ENCODE measurements at regions not wholly inside any gene's neighbourhood (a gene's known extent, or its start where the extent isn't known, plus 50 kb on each side); places are given as distances from the start of the nearest gene placed in this dataset.

GRCh38 chr4:20376070-20376469, 124.4 kb downstream of the SLIT2 start:
- H3K9me3 Mint-ChIP-seq, result no peaks in the 10 kb centered on the region
- H3K27me3 Mint-ChIP-seq, result no peaks in the 10 kb centered on the region
- no peak overlapping the region for H3K4me3 Mint-ChIP-seq
- DNase-seq, result no peak
- H3K36me3 Mint-ChIP-seq, result no peaks in the 10 kb centered on the region
- no peak overlapping the region for H3K27ac Mint-ChIP-seq
- no peaks in the 10 kb centered on the region for H3K4me1 Mint-ChIP-seq

GRCh38 chr4:20378181-20378580, 126.5 kb downstream of the SLIT2 start:
- Mint-ChIP-seq H3K27me3 (no peaks in the 10 kb centered on the region), H3K4me1 (no peaks in the 10 kb centered on the region), H3K4me3 (no peak overlapping the region), H3K9me3 (no peaks in the 10 kb centered on the region), H3K36me3 (no peaks in the 10 kb centered on the region), H3K27ac (no peak overlapping the region)
- no peak for DNase-seq

DNA sequence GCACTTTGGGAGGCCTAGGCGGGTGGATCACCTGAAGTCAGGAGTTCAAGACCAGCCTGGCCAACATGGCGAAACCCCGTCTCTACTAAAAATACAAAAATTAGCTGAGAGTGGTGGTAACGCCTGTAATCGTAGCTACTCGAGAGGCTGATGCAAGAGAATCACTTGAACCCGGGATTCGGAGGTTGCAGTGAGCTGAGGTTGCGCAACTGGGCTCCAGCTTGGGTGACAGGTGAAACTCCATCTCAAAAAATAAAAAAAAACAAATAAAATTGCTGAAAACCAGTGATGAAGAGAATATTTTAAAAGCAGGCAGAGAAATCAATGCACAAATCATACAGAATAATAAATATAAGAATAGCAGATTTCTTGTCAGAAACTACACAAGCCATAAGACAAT, 129.3 kb downstream of the SLIT2 start:
- no peak overlapping the region for H3K27ac Mint-ChIP-seq
- no peaks in the 10 kb centered on the region for H3K27me3 Mint-ChIP-seq

GRCh38 chr4:20383283-20383682, 131.6 kb downstream of the SLIT2 start:
- no peak for DNase-seq
- no peaks in the 10 kb centered on the region for H3K4me1 Mint-ChIP-seq
- H3K27ac Mint-ChIP-seq, result no peak overlapping the region
- no peaks in the 10 kb centered on the region for H3K9me3 Mint-ChIP-seq
- H3K27me3 Mint-ChIP-seq, result no peaks in the 10 kb centered on the region
- no peak overlapping the region for H3K4me3 Mint-ChIP-seq
- H3K36me3 Mint-ChIP-seq, result no peaks in the 10 kb centered on the region

More for the DNA sequence above, 129.3 kb downstream of the SLIT2 start:
- H3K36me3 Mint-ChIP-seq, result no peaks in the 10 kb centered on the region
- DNase-seq, result no peak
- no peaks in the 10 kb centered on the region for H3K4me1 Mint-ChIP-seq
- no peak overlapping the region for H3K4me3 Mint-ChIP-seq
- no peaks in the 10 kb centered on the region for H3K9me3 Mint-ChIP-seq

GRCh38 chr4:20383969-20384368, 132.3 kb downstream of the SLIT2 start:
- Mint-ChIP-seq H3K4me3 (no peak overlapping the region), H3K9me3 (no peaks in the 10 kb centered on the region), H3K36me3 (no peaks in the 10 kb centered on the region), H3K4me1 (no peaks in the 10 kb centered on the region), H3K27ac (no peak overlapping the region), H3K27me3 (no peaks in the 10 kb centered on the region)
- DNase-seq, result no peak

DNA sequence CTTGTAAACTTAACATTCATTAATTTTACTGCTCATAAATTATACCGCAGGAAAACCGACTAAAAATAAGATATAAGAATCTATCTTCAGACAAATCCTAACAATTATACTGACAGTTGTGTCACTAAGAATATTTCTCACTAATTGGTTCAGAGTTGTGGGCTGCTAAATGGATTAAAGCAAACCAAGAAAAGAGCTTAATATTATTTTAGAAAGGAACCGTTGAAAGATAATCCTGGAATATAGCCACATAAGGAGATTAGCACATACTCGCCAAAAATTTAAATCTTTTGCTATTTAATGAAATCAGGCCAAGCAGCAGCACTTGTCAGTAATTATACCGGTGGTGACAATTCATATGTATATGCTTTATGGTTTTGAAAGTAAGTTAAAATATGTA, 132.8 kb downstream of the SLIT2 start:
- Mint-ChIP-seq H3K27me3 (no peaks in the 10 kb centered on the region), H3K36me3 (no peaks in the 10 kb centered on the region), H3K27ac (no peak overlapping the region), H3K9me3 (no peaks in the 10 kb centered on the region), H3K4me3 (no peak overlapping the region), H3K4me1 (no peaks in the 10 kb centered on the region)
- no peak for DNase-seq

DNA sequence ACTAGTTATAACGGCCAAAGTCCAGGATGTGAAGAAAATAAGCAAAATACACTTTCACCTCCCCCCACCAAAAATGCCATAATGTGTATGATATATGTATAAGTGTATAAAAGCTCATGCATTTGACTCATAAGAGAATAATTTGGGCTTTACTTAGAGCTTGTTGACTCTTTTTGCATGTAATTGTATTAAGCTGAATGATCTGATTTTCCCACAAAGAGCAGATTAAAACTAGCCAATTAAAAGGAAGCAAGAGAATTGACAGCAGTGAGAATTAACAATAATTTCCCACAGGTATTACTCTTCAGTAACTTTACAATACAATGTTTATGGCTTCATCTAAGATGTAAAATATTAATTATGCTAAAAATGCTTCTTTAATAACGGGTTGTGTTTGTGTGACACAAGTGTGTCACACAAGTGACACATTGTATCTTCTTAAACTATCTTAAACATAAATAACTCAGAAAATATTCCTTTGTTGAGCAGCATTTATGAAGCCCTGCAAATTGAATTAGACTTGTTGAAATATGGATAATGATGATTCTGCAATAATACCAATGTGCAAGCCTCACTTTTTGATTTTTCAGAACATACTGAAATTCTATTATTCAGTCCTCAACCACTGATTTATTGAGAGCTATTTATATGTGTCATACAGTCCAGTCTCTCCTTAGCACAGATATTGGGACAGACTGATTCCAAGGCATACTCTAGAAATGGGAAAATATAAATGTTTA, 134.5 kb downstream of the SLIT2 start:
- H3K4me1 Mint-ChIP-seq, result no peaks in the 10 kb centered on the region
- no peaks in the 10 kb centered on the region for H3K27me3 Mint-ChIP-seq
- DNase-seq, result no peak
- no peak overlapping the region for H3K4me3 Mint-ChIP-seq
- no peaks in the 10 kb centered on the region for H3K9me3 Mint-ChIP-seq
- H3K27ac Mint-ChIP-seq, result no peak overlapping the region
- H3K36me3 Mint-ChIP-seq, result no peaks in the 10 kb centered on the region

DNA sequence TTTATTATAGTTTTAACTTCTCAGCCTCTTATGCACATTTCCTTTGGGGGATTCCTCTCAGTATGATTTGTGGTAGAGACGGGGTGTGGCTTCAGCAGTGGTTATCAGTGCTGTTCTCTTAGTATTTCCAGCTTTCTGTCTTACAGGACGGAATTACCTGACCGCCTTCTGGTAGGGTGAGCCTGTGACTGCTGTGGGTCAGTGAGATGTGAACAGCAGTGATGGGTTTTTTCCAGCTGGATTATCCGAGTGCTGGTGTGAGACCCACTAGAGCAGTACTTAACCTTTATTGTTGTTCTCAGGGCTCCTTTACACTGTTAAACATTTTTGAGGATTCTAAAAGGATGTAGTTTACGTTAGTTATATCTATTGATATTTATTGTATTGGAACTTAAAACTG, 135.2 kb downstream of the SLIT2 start:
- H3K4me1 Mint-ChIP-seq, result no peaks in the 10 kb centered on the region
- no peak overlapping the region for H3K27ac Mint-ChIP-seq
- H3K36me3 Mint-ChIP-seq, result no peaks in the 10 kb centered on the region
- DNase-seq, result no peak
- H3K27me3 Mint-ChIP-seq, result no peaks in the 10 kb centered on the region
- no peak overlapping the region for H3K4me3 Mint-ChIP-seq
- no peaks in the 10 kb centered on the region for H3K9me3 Mint-ChIP-seq

GRCh38 chr4:20391198-20391597, 139.5 kb downstream of the SLIT2 start:
- no peaks in the 10 kb centered on the region for H3K9me3 Mint-ChIP-seq
- H3K4me3 Mint-ChIP-seq, result no peak overlapping the region
- no peaks in the 10 kb centered on the region for H3K4me1 Mint-ChIP-seq
- no peak overlapping the region for H3K27ac Mint-ChIP-seq
- no peaks in the 10 kb centered on the region for H3K36me3 Mint-ChIP-seq
- no peak for DNase-seq
- peaks cover 4% of the 10 kb centered on the region for H3K27me3 Mint-ChIP-seq

- Mint-ChIP-seq H3K27ac (no peak overlapping the region), H3K27me3 (peaks cover 4% of the 10 kb centered on the region), H3K4me1 (no peaks in the 10 kb centered on the region)
Observed at GRCh38 chr4:20391912-20392311, 140.2 kb downstream of the SLIT2 start.

DNA sequence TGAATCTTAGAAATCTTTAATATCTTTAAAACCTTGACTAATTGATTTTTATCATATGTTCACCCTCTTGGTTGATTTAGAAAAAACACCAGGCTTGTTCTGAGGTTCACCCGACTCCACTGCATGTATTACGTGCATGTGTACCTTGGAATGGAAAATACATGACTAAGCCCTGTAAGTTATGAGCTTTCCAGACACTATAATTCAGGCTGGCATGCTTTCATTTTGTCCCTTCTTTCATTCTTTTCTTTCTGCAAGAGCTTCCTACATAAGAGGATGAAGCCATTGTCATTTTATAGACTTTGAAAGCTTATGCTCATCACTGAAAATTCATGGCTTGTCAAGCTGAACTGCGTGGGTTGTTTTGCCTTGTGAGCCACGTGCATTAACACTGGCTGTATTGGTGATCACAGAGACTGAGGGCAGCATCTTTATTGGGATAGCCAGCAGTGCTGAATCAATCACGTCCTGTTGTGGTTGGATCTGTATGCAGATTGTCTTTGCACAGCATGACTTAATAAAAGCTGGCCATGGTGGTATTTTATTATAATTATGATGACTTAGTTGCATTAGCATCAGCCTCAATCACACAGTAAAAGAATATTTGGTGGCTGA, 141.9 kb downstream of the SLIT2 start:
- DNase-seq, result no peak
- no peaks in the 10 kb centered on the region for H3K4me1 Mint-ChIP-seq
- H3K27ac Mint-ChIP-seq, result no peak overlapping the region
- H3K9me3 Mint-ChIP-seq, result no peaks in the 10 kb centered on the region
- H3K27me3 Mint-ChIP-seq, result peaks cover 4% of the 10 kb centered on the region
- no peaks in the 10 kb centered on the region for H3K36me3 Mint-ChIP-seq
- no peak overlapping the region for H3K4me3 Mint-ChIP-seq

More at GRCh38 chr4:20391912-20392311, 140.2 kb downstream of the SLIT2 start:
- no peak for DNase-seq
- Mint-ChIP-seq H3K36me3 (no peaks in the 10 kb centered on the region), H3K4me3 (no peak overlapping the region), H3K9me3 (no peaks in the 10 kb centered on the region)

DNA sequence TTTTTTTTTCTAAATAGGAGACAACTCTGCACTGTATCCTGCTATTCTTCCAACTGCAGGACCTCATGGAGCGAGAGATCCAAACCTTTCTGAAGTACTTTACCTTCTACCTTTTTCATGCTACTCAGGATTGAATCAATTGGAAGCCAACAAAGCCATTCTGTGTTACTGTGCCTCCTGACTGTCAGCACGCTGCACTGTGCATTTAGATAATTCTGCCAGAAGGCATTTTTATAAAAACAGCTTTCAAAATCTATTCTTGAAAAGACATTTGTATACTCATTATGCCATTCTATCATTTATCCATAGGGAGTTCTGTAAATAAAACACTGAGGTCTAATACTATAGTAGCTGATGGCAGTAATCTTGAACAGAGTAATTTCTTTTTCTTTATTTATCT, 142.8 kb downstream of the SLIT2 start:
- no peak for DNase-seq
- Mint-ChIP-seq H3K4me3 (no peak overlapping the region), H3K9me3 (no peaks in the 10 kb centered on the region), H3K27ac (no peak overlapping the region), H3K4me1 (no peaks in the 10 kb centered on the region), H3K27me3 (peaks cover 4% of the 10 kb centered on the region), H3K36me3 (no peaks in the 10 kb centered on the region)

DNA sequence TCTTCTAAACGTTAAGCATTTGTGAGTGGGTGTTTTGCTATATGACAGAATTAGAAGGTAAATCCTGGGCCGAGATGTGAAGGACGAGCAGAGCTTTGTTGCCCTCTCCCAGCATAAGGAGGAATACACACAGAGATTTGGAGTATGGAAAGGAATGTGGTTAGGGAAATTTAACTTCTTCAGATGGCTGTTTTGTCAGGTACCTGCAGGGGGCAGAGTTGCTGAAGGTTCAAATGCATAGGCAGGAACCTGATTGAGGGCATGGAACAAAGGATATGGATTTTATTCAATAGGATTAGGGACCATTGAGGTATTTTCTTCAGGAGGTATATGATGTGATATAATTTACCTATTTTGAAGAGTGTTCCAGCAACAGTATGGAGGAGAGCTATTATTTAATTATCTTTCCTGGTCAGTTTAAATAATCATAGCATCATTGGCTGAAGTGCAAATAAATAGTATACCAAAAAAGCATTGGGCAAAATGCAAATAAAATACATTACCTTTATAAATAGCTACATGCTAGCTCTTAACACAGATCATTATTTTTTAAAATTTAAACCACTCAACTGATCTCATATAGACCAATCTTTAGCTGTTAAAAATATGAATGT, 143.6 kb downstream of the SLIT2 start:
- Mint-ChIP-seq H3K9me3 (no peaks in the 10 kb centered on the region), H3K27me3 (peaks cover 4% of the 10 kb centered on the region), H3K27ac (no peak overlapping the region), H3K36me3 (no peaks in the 10 kb centered on the region), H3K4me3 (no peak overlapping the region), H3K4me1 (no peaks in the 10 kb centered on the region)
- peak; percentile 2 for DNase-seq

DNA sequence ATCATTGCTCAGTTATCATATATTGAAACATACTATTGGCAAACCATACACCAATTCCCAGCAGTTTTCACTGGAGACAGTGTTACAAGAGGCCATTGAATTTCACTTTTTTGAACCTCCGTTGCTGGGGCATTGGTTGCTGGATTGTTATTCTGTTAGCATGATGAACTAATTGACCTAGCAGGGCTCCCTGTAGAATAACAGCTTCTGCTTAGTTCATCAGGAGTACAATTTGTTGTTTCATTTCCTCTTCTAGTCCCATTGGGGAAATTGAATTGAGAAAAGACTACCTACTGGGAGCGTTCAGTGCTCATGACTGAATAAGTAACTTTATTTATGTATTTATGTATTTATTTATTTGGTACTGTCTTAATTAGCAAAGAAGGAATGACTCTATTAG, 151.6 kb downstream of the SLIT2 start:
- no peak overlapping the region for H3K4me3 Mint-ChIP-seq
- no peaks in the 10 kb centered on the region for H3K9me3 Mint-ChIP-seq
- no peak overlapping the region for H3K27ac Mint-ChIP-seq
- no peak for DNase-seq
- H3K36me3 Mint-ChIP-seq, result no peaks in the 10 kb centered on the region
- H3K27me3 Mint-ChIP-seq, result no peaks in the 10 kb centered on the region
- H3K4me1 Mint-ChIP-seq, result no peaks in the 10 kb centered on the region

- no peaks in the 10 kb centered on the region for H3K27me3 Mint-ChIP-seq
- no peak overlapping the region for H3K27ac Mint-ChIP-seq
Observed at GRCh38 chr4:20403846-20404245, 152.1 kb downstream of the SLIT2 start.

DNA sequence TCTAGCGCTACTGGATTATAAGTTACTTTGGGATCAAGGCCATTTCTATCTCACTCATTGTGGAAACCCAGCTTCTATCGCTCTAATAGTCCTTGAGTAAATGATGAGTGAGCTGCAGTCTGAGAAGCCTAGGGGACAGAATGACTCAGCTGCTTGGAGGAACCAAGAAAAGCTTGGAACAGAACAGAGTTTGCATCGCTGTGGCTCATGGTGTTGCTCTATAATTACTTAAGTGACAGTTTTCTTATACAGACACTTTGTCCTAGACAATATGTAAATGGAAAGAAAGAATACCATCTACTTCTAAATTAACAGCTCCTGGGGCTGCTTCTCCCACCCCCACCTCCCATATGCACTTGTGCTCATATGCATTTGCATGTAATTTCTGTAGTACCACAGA, 156.9 kb downstream of the SLIT2 start:
- H3K27me3 Mint-ChIP-seq, result peaks cover 3% of the 10 kb centered on the region
- H3K4me3 Mint-ChIP-seq, result no peak overlapping the region
- H3K27ac Mint-ChIP-seq, result no peak overlapping the region
- H3K36me3 Mint-ChIP-seq, result no peaks in the 10 kb centered on the region
- H3K4me1 Mint-ChIP-seq, result no peaks in the 10 kb centered on the region
- no peaks in the 10 kb centered on the region for H3K9me3 Mint-ChIP-seq
- no peak for DNase-seq

More at GRCh38 chr4:20403846-20404245, 152.1 kb downstream of the SLIT2 start:
- no peaks in the 10 kb centered on the region for H3K9me3 Mint-ChIP-seq
- no peak for DNase-seq
- H3K4me1 Mint-ChIP-seq, result no peaks in the 10 kb centered on the region
- H3K36me3 Mint-ChIP-seq, result no peaks in the 10 kb centered on the region
- no peak overlapping the region for H3K4me3 Mint-ChIP-seq

Data from activated naive CD8-positive, alpha-beta T cell treated with anti-CD3 and anti-CD28 coated beads for 36 hours (primary cell).